GM23338 (cell line): ENCODE measurements at regions not wholly inside any gene's neighbourhood (a gene's known extent, or its start where the extent isn't known, plus 50 kb on each side); places are given as distances from the start of the nearest gene placed in this dataset.

Source experiments
- ATAC-seq: fragments of 200-7000 bp; cut with Tn5 transposase; 3 replicates; pipeline ENCODE4 v1.9.1; 2020
- DNase-seq: peaks from one replicate; pipeline ENCODE4 v3.0.0-alpha.2; 2015; ENCODE audit warnings: low spot score
- H2AFZ ChIP-seq: fragments of 200-600 bp; sonication (generic); 2 replicates; pipeline ENCODE4 v1.8.0; 2016; ENCODE audit warnings: antibody characterized with exemption, mild to moderate bottlenecking, moderate library complexity
- H3F3A ChIP-seq: fragments of 200-600 bp; sonication (generic); replicated peaks from 2 replicates; pipeline ENCODE4 v1.8.0; 2017; ENCODE audit warnings: antibody characterized with exemption, mixed run types, low read depth
- H3K27ac ChIP-seq: fragments of 200-600 bp; sonication (generic); 2 replicates; pipeline ENCODE4 v1.6.1; 2016; ENCODE audit warnings: low read depth
- H3K27me3 ChIP-seq: fragments of 200-600 bp; sonication (generic); 2 replicates; pipeline ENCODE4 v1.8.0; 2016; ENCODE audit warnings: mild to moderate bottlenecking, mixed run types, moderate library complexity; ENCODE audit not compliant: insufficient read depth
- H3K36me3 ChIP-seq: fragments of 200-600 bp; sonication (generic); 2 replicates; pipeline ENCODE4 v1.8.0; 2016; ENCODE audit warnings: mild to moderate bottlenecking; ENCODE audit not compliant: insufficient read depth
- H3K4me1 ChIP-seq: fragments of 200-600 bp; sonication (generic); 2 replicates; pipeline ENCODE4 v1.8.0; 2016; ENCODE audit warnings: mild to moderate bottlenecking, moderate library complexity; ENCODE audit not compliant: insufficient read depth
- H3K4me2 ChIP-seq: fragments of 200-600 bp; sonication (generic); 2 replicates; pipeline ENCODE4 v1.7.1; 2017; ENCODE audit warnings: mixed run types
- H3K4me3 ChIP-seq: fragments of 200-600 bp; sonication (generic); 2 replicates; pipeline ENCODE4 v1.6.1; 2016; ENCODE audit warnings: mixed run types
- H3K79me2 ChIP-seq: fragments of 200-600 bp; sonication (generic); replicated peaks from 2 replicates; pipeline ENCODE4 v1.8.0; 2017; ENCODE audit warnings: mild to moderate bottlenecking; ENCODE audit not compliant: insufficient read depth
- H3K9me2 ChIP-seq: fragments of 200-600 bp; sonication (generic); 2 replicates; pipeline ENCODE4 v1.8.0; 2017; ENCODE audit not compliant: insufficient read depth
- H4K20me1 ChIP-seq: fragments of 200-600 bp; sonication (generic); replicated peaks from 2 replicates; pipeline ENCODE4 v1.8.0; 2017; ENCODE audit warnings: mild to moderate bottlenecking; ENCODE audit not compliant: insufficient read depth
- H3K27ac Mint-ChIP-seq: 2 replicates; pipeline ENCODE4 v1.8.0; 2020; ENCODE audit warnings: inconsistent platforms, mild to moderate bottlenecking, moderate library complexity, mixed read lengths
- H3K27me3 Mint-ChIP-seq: 3 replicates; pipeline ENCODE4 v1.8.0; 2022; ENCODE audit warnings: low read depth, mild to moderate bottlenecking, moderate library complexity, mixed read lengths, inconsistent platforms; ENCODE audit not compliant: insufficient read depth, poor library complexity
- H3K36me3 Mint-ChIP-seq: 3 replicates; pipeline ENCODE4 v1.8.0; 2021; ENCODE audit warnings: low read depth, mild to moderate bottlenecking, inconsistent platforms, moderate library complexity, mixed read lengths
- H3K4me1 Mint-ChIP-seq: 3 replicates; pipeline ENCODE4 v1.8.0; 2020; ENCODE audit warnings: mild to moderate bottlenecking, inconsistent platforms, mixed read lengths
- H3K4me3 Mint-ChIP-seq: 3 replicates; pipeline ENCODE4 v1.8.0; 2021; ENCODE audit warnings: moderate library complexity, mild to moderate bottlenecking, inconsistent platforms, mixed read lengths
- H3K9me3 Mint-ChIP-seq: 3 replicates; pipeline ENCODE4 v1.8.0; 2020; ENCODE audit warnings: moderate library complexity, mild to moderate bottlenecking, inconsistent platforms, mixed read lengths
- CTCF ChIP-seq, 2 experiments: fragments of 200-600 bp in 1 of 2; sonication (generic) in 1 of 2; conservative IDR thresholded peaks; 2 replicates each; pipeline versions ENCODE4 v1.5.1 to v1.6.1; 2016 to 2017; ENCODE audit warnings: antibody characterized with exemption in 2 of 2, low read depth in 2 of 2, mild to moderate bottlenecking in 2 of 2, moderate library complexity in 1 of 2
- EZH2 ChIP-seq: fragments of 200-600 bp; sonication (generic); IDR thresholded peaks from one replicate; pipeline ENCODE4 v1.8.0; 2017; ENCODE audit warnings: antibody characterized with exemption, mild to moderate bottlenecking, low read depth; ENCODE audit not compliant: unreplicated experiment
- REST ChIP-seq: IDR thresholded peaks from one replicate; pipeline ENCODE4 v1.6.1; 2018; ENCODE audit warnings: antibody characterized with exemption; ENCODE audit not compliant: unreplicated experiment
- STAT1 ChIP-seq: IDR thresholded peaks from one replicate; pipeline ENCODE4 v1.6.1; 2016; ENCODE audit warnings: antibody characterized with exemption; ENCODE audit not compliant: unreplicated experiment

- Histone ChIP-seq H3K4me1 (no peaks in the 10 kb centered on the region), H4K20me1 (no peaks in the 10 kb centered on the region), H3K4me2 (no peak overlapping the region), H3K27me3 (no peaks in the 10 kb centered on the region), H3K4me3 (no peak overlapping the region), H3K27ac (no peak overlapping the region), H3F3A (no peaks in the 10 kb centered on the region), H3K9me2 (peaks cover 3% of the 10 kb centered on the region; the same call in 1 of the 2 replicates), H3K79me2 (no peaks in the 10 kb centered on the region), H3K36me3 (no peaks in the 10 kb centered on the region), H2AFZ (no peak overlapping the region)
- TF ChIP-seq STAT1 (no peak), EZH2 (no peak), CTCF (conservative IDR thresholded peaks at IDR 0.05; ENCODE audit: low read depth in 2 of 2) (no peak), REST (no peak)
- DNase-seq (no peak), ATAC-seq (no peak)
- peaks cover 2% of the 10 kb centered on the region for H3K27me3 Mint-ChIP-seq
- peaks cover 25% of the 10 kb centered on the region; the same call in 2 of the 3 replicates for H3K36me3 Mint-ChIP-seq
- no peak overlapping the region for H3K4me3 Mint-ChIP-seq
- H3K9me3 Mint-ChIP-seq, result peaks cover 31% of the 10 kb centered on the region
- H3K4me1 Mint-ChIP-seq, result no peaks in the 10 kb centered on the region
- no peak overlapping the region for H3K27ac Mint-ChIP-seq
These were observed 903.8 kb downstream of the SLC4A3 start for GRCh38 chr2:220531216-220531615.

GRCh38 chr2:220533485-220533884 lies 906.1 kb downstream of the SLC4A3 start:
- H3K4me3 Mint-ChIP-seq, result no peak overlapping the region
- H3K4me1 Mint-ChIP-seq, result no peaks in the 10 kb centered on the region
- H3K36me3 ChIP-seq, result no peaks in the 10 kb centered on the region
- H4K20me1 ChIP-seq, result no peaks in the 10 kb centered on the region
- no peaks in the 10 kb centered on the region for H3K79me2 ChIP-seq
- H3K4me3 ChIP-seq, result no peak overlapping the region
- peaks cover 30% of the 10 kb centered on the region for H3K9me3 Mint-ChIP-seq
- H3K27ac Mint-ChIP-seq, result no peak overlapping the region
- no peak overlapping the region for H3K27ac ChIP-seq
- H3K36me3 Mint-ChIP-seq, result peaks cover 27% of the 10 kb centered on the region; the same call in 2 of the 3 replicates
- DNase-seq (peak; percentile 61), ATAC-seq (peak; percentile 78)
- H3K27me3 Mint-ChIP-seq, result peaks cover 2% of the 10 kb centered on the region
- H2AFZ ChIP-seq, result no peak overlapping the region
- no peaks in the 10 kb centered on the region for H3F3A ChIP-seq
- H3K4me2 ChIP-seq, result no peak overlapping the region
- H3K9me2 ChIP-seq, result peaks cover 8% of the 10 kb centered on the region
- TF ChIP-seq CTCF (conservative IDR thresholded peaks at IDR 0.05; ENCODE audit: low read depth in 2 of 2) (peak; percentile 33 to 42; a peak in 3 of 4 replicates), REST (no peak)
- H3K4me1 ChIP-seq, result no peaks in the 10 kb centered on the region
- H3K27me3 ChIP-seq, result no peaks in the 10 kb centered on the region
